Stimulated activated naive CD8-positive, alpha-beta T cell treated with anti-CD3 and anti-CD28 coated beads, Interleukin-15, amount 100 ng/mL, for 72 hours (primary cell): ENCODE measurements at regions not wholly inside any gene's neighbourhood (a gene's known extent, or its start where the extent isn't known, plus 50 kb on each side); places are given as distances from the start of the nearest gene placed in this dataset.

Source experiments
- ATAC-seq: fragments of 150-1000 bp; cut with Tn5 transposase; 2 replicates; pipeline ENCODE4 v1.10.0; 2021; ENCODE audit warnings: mild to moderate bottlenecking, moderate library complexity
- DNase-seq, 2 donors: peaks; one replicate each; pipeline ENCODE4 v3.0.0; 2021 to 2022
- H3K27ac Mint-ChIP-seq, 2 donors: one replicate each; pipeline ENCODE4 v1.8.0; 2022; ENCODE audit warnings: mild to moderate bottlenecking in 2 of 2, mixed read lengths in 2 of 2, moderate library complexity in 2 of 2
- H3K27me3 Mint-ChIP-seq: one replicate; pipeline ENCODE4 v1.8.0; 2022; ENCODE audit warnings: mixed read lengths
- H3K4me1 Mint-ChIP-seq: one replicate; pipeline ENCODE4 v1.8.0; 2022; ENCODE audit warnings: mild to moderate bottlenecking, mixed read lengths
- H3K4me3 Mint-ChIP-seq, 2 donors: one replicate each; pipeline ENCODE4 v1.8.0; 2022; ENCODE audit warnings: mild to moderate bottlenecking in 2 of 2, mixed read lengths in 2 of 2, moderate library complexity in 1 of 2
- H3K9me3 Mint-ChIP-seq, 2 donors: one replicate each; pipeline ENCODE4 v1.8.0; 2022; ENCODE audit warnings: mixed read lengths in 2 of 2

DNA sequence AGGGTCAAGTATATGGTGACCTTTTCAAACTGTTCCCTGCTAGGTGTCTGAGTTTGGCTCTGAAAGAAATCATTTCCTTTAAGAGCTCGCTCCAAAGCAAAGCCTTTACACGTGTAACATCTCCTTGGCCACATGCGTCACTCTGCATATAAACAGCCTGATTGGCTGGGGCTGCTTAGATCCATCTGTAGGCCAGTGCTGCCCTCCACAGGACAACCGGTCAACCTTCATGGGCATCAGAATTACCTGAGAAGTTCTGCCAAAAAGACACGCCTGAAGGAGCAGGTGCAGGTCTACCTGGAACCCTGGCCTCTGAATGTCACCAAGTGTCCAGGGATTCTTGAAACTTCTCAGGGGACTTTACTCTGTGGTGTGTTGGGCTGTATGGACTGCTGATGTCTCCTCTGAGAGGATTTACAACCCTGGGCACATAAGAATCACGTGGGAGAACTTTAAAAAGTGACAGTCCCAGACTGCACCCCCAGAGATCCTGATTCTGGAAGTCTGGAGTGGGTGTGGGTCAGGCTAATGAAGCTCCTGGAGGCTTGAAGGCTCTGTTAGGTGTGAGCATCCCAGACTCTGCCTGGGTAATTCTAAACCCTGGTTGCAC, 497.6 kb downstream of the GADD45G start:
- peak; percentile 71 to 83 for DNase-seq
- Mint-ChIP-seq H3K27me3 (no peaks in the 10 kb centered on the region), H3K4me1 (peaks cover 6% of the 10 kb centered on the region), H3K4me3 (no peak overlapping the region), H3K27ac (no peak overlapping the region), H3K9me3 (no peaks in the 10 kb centered on the region)
- peak; percentile 99 for ATAC-seq

DNA sequence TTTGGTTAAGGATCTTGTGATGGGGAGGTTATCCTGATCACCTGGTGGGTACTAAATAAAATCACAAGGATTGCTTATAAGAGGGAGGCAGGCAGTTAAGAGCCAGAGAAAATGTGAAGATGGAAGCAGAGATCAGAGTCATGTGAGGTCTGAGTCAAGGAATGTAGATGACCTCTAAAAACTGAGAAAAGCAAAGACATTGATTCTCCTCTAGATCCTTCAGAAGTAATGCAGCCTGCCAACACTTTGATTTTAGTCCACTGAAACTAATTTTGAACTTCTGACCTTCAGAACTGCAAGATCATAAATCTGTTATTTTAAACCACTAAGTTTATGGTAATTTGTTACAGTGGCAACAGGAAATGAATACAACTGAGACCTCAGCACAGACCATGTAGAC, 499.0 kb downstream of the GADD45G start:
- no peaks in the 10 kb centered on the region for H3K9me3 Mint-ChIP-seq
- DNase-seq (no peak), ATAC-seq (no peak)
- H3K27me3 Mint-ChIP-seq: peaks cover 11% of the 10 kb centered on the region
- no peak overlapping the region for H3K4me3 Mint-ChIP-seq
- no peak overlapping the region for H3K27ac Mint-ChIP-seq
- H3K4me1 Mint-ChIP-seq: peaks cover 6% of the 10 kb centered on the region

DNA sequence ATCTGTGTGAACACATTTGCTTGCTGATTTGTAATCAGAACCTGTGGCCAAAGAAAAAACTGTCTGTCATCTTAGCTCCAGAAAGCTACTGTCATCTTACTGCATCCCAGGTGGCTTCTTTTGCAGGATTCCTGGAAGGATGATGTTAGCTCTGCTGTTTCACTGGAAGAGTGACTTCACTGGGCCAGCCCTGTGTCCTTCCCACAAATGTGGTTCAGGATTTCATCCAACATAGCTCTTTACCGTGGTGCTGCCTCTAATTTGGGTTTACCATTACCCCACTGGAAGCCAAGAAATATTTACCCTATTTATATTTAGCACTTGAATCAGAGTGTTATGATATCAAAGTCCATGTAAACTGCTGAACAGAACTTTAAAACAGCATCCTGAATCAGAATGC, 501.0 kb downstream of the GADD45G start:
- ATAC-seq: no peak
- Mint-ChIP-seq H3K27ac (no peak overlapping the region), H3K4me1 (peaks cover 6% of the 10 kb centered on the region), H3K27me3 (peaks cover 14% of the 10 kb centered on the region), H3K4me3 (no peak overlapping the region), H3K9me3 (peaks cover 8 to 11% of the 10 kb centered on the region in 2 donors)
- DNase-seq: no peak

DNA sequence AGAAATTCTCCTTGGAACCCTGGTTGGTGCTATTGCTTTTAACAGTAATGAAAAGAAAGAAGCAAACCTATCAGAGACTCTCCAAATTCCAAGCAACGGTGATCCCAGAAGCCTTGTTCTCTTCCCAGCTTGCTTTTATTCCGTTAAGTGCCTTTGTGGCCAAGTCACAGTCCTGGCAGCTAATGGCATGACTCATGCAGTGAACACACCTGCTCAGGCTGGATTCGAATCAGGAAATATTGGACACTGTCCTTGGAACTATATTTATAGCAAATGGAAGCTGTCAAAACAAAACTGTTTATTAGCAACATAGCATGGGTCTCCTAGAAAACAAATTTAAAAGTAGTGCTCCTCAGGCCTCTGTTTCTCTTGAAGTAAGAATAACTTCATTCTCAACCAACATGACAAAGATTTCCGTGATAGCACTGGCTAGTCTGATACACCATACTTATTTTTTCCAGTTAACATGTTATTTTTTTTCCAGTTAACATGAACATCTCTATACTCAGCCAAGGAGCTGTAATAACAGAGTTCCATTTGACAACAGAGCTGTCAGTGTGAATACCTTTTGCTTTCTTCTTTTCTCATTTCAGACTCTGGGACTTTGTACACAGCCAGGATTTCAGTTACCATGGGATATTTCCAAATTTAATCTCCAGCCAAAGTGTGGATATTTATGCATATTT, 502.4 kb downstream of the GADD45G start:
- Mint-ChIP-seq H3K4me1 (peaks cover 5% of the 10 kb centered on the region), H3K27me3 (peaks cover 14% of the 10 kb centered on the region), H3K27ac (no peak overlapping the region), H3K4me3 (no peak overlapping the region), H3K9me3 (peaks cover 8 to 11% of the 10 kb centered on the region in 2 donors)
- DNase-seq (no peak), ATAC-seq (no peak)

DNA sequence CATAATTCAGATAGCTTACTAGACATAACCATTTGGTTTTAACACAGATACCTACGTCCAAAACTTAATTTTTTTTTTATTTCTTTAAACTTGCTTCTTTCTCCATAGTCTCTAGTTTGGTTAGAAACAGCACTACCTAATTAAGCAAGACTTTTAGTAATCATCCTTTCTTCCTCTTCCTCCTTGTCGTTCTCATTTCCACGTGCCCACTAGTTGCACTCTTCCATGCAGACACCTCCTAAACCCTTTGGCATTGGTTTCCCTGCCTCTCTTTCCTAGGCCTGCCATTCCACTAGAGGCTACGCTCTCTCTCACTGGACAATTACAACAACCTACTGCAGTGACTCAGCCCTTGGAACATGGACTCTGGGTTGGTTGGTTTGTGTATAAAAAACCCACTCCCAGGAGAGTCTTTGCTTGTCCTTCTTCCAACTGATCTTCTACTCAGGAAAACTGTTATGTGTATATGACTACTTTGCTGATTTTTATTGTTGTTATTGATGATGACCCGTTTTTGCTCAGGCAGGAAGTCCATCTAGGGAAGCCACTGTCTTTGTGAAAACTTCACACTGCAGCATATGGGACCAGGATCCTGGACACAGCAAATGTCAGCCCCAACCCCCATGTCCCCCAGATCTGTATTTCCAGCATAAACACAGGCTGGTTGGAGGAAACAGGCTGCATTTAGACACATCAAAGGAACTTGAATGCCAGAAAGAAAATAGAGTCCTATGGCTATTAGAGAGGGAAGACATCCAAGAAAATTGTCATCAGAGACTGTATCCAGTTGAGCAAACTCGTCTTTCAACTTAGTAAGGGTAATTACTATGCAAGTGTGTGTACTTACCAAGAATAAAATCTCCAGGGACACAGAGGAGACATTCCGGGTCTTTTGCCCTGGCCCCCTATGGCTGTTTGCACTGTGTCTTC, 503.2 kb downstream of the GADD45G start:
- Mint-ChIP-seq H3K27me3 (peaks cover 14% of the 10 kb centered on the region), H3K4me1 (no peaks in the 10 kb centered on the region), H3K27ac (no peak overlapping the region), H3K9me3 (peaks cover 8 to 11% of the 10 kb centered on the region in 2 donors), H3K4me3 (no peak overlapping the region)
- no peak for DNase-seq
- no peak for ATAC-seq

DNA sequence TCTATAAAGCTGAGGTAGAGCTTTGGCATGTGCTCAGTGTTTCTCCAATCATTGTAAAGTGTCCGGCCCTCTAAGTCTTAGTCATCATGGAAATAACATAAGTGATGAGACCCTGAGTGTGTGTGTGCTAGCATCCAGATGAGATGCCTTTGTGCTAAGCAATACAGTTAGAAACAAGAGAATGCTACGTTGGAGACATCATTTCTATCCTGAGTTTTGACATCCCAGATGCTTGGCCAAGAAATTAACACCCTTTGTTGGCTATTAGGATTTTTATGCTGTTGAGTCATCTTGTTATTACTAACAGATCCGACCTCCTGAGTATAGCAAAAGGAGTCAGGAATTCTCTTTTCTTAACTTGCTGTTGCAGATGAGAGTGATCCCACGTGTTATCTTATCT, 508.0 kb downstream of the GADD45G start:
- Mint-ChIP-seq H3K4me3 (no peak overlapping the region), H3K4me1 (no peaks in the 10 kb centered on the region), H3K9me3 (peaks cover 8 to 11% of the 10 kb centered on the region in 2 donors), H3K27me3 (peaks cover 23% of the 10 kb centered on the region), H3K27ac (no peak overlapping the region)
- ATAC-seq (no peak), DNase-seq (no peak)

DNA sequence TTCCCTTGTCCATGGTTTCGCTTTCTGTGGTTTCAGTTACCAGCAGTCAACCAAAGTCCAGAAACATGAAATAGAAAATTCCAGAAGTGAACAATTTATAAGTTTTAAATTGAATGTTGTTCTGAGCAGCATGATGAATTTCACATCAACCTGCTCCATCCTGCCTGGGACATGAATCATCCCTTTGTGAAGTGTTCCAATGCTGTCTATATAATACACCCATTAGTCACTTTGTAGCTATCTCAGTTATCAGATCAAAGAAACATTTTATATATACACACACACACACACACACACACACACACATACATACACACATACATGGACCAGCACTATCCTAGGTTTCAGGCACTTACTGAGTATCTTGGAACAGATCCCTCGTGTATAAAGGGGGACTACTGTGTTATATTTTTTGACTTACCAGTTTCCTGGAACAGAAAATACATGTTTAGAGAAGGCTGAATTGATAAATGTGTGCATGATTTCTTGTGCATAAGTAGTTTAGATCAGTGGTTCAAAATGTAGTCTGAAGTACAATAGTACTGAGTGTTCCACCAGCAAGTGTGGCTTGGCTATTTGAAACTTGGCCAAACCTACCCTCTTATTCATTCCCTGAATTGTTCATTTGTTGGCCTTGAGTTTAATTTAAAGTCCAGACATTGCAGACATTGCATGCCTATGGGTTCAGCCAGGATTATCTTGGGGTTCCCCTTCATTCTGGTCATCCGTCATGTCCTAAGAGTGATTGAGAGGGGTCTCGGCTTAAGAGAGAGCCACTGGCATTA, 510.0 kb downstream of the GADD45G start:
- DNase-seq (no peak), ATAC-seq (no peak)
- Mint-ChIP-seq H3K27me3 (peaks cover 13% of the 10 kb centered on the region), H3K4me3 (no peak overlapping the region), H3K27ac (no peak overlapping the region), H3K9me3 (peaks cover 3 to 4% of the 10 kb centered on the region in 2 donors), H3K4me1 (no peaks in the 10 kb centered on the region)

DNA sequence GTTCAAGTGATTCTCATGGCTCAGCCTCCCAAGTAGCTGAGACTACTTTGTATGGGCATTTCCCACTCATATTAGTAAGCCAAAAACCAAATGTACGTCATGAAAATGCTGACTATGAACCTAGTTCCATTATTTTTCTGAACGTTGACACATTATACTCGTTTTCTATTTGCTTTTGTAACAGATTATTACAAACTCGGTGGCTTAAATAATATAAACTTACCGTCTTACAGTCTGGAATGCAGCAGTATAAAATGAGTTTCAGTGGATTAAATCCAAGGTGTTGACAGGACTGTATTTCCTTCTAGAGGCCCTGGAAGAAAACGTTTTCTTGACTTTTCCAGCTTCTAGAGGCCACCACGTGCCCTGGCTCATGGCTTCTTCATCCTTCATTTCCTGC, 517.0 kb downstream of the GADD45G start:
- no peak overlapping the region for H3K4me3 Mint-ChIP-seq
- no peaks in the 10 kb centered on the region for H3K4me1 Mint-ChIP-seq
- no peaks in the 10 kb centered on the region for H3K9me3 Mint-ChIP-seq
- no peak overlapping the region for H3K27ac Mint-ChIP-seq
- DNase-seq (no peak), ATAC-seq (no peak)
- peaks cover 8% of the 10 kb centered on the region for H3K27me3 Mint-ChIP-seq

DNA sequence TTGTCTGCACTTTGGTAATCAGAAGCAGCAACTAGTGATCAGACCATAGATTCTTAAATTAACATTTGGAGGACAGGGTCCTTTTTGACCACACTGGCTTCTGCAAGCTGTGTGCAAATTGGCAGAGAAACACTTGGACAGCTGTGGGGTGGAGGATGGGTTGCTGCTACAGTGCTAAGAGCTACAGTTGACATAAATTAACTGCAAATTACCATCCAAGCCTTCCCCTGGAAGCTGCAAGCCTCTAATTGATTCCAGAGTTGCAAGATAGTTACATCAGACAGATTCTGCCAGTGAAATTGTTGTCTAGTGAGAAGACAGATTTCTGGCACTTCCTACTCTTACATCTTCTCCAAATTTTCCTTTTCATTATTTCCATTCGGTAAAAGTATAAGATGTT, 517.7 kb downstream of the DIRAS2 start:
- H3K4me3 Mint-ChIP-seq: no peak overlapping the region
- no peaks in the 10 kb centered on the region for H3K9me3 Mint-ChIP-seq
- peaks cover 8% of the 10 kb centered on the region for H3K27me3 Mint-ChIP-seq
- H3K27ac Mint-ChIP-seq: no peak overlapping the region
- no peak for DNase-seq
- H3K4me1 Mint-ChIP-seq: no peaks in the 10 kb centered on the region
- no peak for ATAC-seq

DNA sequence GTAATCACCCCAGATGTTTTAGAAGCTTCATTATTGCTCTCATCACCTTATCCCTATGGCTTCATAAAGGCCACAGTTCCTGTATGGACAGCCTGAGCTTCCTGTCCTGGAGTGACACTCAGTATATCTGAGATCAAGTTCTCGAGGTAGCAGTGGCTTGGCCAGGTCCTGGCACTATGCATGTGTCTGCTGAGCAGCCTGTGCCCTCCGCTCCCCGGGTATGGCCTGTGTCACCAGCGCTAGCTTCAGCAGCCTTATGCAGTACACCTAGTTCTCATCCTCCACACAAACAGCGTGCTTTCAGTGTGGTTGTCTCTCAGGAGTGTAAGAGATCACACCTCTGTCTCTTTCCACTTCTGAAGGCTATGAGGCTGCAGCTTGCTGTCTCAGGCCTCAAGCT, 514.7 kb downstream of the DIRAS2 start:
- no peaks in the 10 kb centered on the region for H3K9me3 Mint-ChIP-seq
- H3K4me3 Mint-ChIP-seq: no peak overlapping the region
- H3K27ac Mint-ChIP-seq: no peak overlapping the region
- DNase-seq (no peak), ATAC-seq (no peak)
- H3K27me3 Mint-ChIP-seq: peaks cover 8% of the 10 kb centered on the region
- no peaks in the 10 kb centered on the region for H3K4me1 Mint-ChIP-seq

DNA sequence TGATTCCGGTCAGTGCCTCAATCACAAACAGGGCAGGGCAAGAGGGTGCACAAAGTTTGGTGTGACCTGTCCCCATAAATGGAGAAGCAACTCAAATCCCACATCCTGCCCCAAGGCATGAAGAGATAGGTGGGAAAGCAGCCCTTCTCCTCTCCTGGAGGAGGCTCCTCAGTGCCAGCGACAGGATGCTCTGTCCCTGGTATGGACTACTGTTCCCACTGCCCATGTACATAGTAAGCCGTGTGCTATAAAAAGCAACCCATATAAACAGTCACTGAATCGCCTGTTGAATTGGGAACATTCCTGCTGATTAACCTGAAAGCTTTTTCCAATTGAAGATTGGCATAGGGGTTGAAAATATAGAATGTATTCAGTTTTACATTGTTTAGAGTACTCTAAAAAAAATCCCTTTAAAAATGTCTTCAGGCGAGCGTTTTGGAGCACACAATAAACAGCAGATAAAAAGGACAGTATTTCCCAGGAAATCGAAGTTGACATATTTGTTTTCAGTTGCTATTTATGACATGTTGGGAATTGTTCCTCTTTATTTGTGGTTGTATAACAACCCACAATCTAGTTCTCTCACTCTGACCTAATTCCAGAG, 513.9 kb downstream of the DIRAS2 start:
- H3K4me3 Mint-ChIP-seq: no peak overlapping the region
- DNase-seq: no peak
- no peak overlapping the region for H3K27ac Mint-ChIP-seq
- H3K9me3 Mint-ChIP-seq: no peaks in the 10 kb centered on the region
- no peak for ATAC-seq
- no peaks in the 10 kb centered on the region for H3K4me1 Mint-ChIP-seq
- peaks cover 8% of the 10 kb centered on the region for H3K27me3 Mint-ChIP-seq

DNA sequence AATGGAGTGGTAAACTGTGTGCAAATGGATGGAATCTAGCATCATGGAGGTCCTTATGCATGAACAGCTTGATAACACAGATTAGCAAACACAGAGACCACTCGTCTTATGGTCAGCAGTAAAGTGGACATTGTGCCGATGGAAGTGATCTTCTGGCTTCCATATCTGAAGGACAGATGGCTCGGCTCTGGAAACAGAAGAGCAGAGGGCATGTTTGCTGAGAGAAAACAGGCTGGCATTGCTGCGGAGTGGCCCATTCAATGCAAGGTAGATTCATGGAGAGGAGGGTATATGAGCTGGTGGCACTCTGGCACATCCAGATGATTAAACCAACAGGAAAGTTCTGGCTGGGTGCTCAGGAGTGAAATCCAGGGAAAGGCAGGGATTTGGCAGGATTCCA, 513.2 kb downstream of the DIRAS2 start:
- Mint-ChIP-seq H3K27ac (peak overlapping the region; percentile 2 to 44), H3K4me1 (no peaks in the 10 kb centered on the region), H3K27me3 (peaks cover 8% of the 10 kb centered on the region), H3K4me3 (no peak overlapping the region), H3K9me3 (no peaks in the 10 kb centered on the region)
- ATAC-seq: no peak
- no peak for DNase-seq

DNA sequence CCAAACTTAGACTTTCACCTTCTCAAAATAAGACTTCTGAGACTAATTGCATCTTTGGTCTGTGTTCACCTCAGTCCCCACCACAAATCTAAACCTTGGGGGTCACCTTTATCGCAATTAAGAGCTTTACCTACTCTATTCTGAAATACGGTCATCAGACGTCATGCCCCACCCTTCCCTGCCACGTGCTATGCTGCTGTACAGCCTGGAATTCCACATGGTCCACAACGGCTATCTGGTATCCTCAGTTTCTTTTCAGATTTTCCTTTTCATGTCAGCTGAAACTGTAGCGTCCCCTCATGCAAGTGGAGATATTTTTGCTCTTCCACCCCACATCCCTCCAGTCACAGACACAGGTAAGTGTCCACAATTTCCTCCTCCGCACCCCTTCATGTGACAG, 511.1 kb downstream of the DIRAS2 start:
- DNase-seq (no peak), ATAC-seq (no peak)
- peaks cover 8% of the 10 kb centered on the region for H3K27me3 Mint-ChIP-seq
- no peak overlapping the region for H3K4me3 Mint-ChIP-seq
- no peaks in the 10 kb centered on the region for H3K4me1 Mint-ChIP-seq
- no peaks in the 10 kb centered on the region for H3K9me3 Mint-ChIP-seq
- H3K27ac Mint-ChIP-seq: no peak overlapping the region

DNA sequence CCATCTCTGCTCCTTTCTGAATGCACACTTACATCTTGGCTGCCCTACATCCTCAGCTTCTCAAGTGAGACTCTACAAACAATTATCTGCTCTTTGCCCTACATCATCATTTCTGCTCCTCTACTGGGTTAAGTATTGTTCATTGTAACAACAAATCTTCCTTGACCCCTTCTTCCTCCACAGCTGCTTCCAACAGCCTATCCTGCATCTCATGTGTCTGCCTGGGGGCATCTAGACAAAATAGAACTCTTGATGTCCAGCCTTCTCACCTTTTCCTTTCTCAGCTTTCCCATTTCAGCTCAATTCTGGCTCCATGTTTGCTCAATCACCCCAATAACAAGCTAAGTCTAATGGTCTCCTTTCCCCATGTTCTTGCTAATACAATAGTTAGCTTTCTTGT, 509.8 kb downstream of the DIRAS2 start:
- H3K4me1 Mint-ChIP-seq: no peaks in the 10 kb centered on the region
- peaks cover 12% of the 10 kb centered on the region for H3K27me3 Mint-ChIP-seq
- no peak overlapping the region for H3K27ac Mint-ChIP-seq
- no peaks in the 10 kb centered on the region for H3K9me3 Mint-ChIP-seq
- DNase-seq (no peak), ATAC-seq (no peak)
- no peak overlapping the region for H3K4me3 Mint-ChIP-seq

DNA sequence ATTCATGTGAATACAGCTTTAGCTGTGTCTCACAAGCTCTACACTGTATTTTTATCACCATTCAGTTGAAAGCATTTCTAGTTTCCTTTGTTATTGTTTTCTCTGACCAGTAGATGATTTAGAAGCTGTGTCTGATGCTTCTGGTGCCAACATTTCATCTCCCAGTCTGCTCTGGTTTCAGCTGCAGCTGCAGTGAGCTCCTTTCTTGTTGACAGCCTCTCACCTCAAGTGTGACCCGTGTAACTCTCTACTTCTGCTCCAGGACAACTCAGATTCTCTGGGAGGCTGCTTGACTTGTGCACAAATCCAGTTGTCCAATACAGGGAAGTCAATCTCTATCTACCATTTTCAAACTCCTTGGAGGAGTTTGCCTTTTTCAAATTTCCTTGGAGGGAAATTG, 504.8 kb downstream of the DIRAS2 start:
- Mint-ChIP-seq H3K27me3 (peaks cover 24% of the 10 kb centered on the region), H3K4me3 (no peak overlapping the region), H3K27ac (no peak overlapping the region), H3K9me3 (no peaks in the 10 kb centered on the region), H3K4me1 (no peaks in the 10 kb centered on the region)
- ATAC-seq: no peak
- no peak for DNase-seq
